HK-2 (cell line): ENCODE measurements at regions not wholly inside any gene's neighbourhood (a gene's known extent, or its start where the extent isn't known, plus 50 kb on each side); places are given as distances from the start of the nearest gene placed in this dataset.

Source experiments
- DNase-seq: peaks from one replicate; pipeline ENCODE4 v3.0.0-alpha.2; 2018; ENCODE audit not compliant: unreplicated experiment

DNA sequence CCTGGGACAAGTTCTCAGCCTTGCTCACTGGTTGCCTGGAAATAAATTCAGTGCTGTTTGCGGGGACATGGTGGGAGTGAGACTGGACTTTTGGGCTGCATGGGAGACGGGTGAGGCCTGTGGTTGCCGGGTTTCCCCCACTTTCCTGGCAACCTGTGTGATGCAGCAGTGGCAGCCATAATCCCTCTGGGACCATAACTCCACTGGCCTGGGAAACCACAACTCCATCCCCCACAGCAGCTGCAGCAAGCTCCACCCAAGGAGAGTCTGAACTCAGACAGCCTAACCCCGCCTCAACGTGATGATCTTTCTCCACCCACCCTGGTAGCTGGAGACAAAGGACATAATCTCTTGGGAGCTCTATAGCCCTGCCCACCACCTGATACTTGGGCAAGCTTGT is 349.9 kb downstream of the PIK3R1 start:
- DNase-seq = no peak

DNA sequence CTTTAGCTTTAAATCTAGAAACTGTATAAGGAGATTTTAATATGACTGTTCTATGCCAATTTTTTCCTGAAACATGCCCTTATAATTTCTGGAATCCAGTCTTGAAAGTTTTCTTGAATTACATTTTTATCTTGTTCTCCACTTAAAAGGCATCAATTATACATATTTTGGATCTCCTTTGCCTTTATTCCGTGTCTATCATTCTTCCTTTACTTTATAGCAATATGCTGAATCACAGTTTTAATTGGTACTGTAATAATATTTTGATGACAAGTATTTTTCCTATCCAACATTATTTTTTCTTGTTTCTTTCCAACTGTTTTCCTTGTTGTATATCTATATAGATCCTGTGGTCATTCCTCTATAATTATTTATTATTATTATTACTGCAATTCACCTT is 361.2 kb downstream of the PIK3R1 start:
- no peak for DNase-seq

- DNase-seq = no peak
Observed at GRCh38 chr5:68582284-68582683, 366.7 kb downstream of the PIK3R1 start.

DNA sequence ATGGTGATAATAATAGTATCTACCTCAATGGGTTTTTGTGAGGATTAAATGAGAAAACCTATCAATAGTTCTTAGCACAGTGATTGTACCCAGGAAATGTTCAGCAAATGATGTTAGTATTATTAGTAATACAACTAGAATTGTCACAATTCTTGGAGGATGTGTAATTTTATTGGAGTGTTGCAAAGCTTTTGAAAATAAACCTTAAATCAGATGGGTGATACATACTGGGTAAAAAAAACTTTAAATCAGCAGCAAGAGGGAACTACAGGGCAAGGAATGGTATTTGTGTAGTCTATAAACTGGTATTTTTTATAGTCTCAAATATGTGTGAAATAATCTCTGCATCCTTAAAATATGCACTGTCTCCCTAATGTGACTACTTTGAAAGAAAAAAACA is 371.6 kb downstream of the PIK3R1 start:
- DNase-seq = no peak

DNA sequence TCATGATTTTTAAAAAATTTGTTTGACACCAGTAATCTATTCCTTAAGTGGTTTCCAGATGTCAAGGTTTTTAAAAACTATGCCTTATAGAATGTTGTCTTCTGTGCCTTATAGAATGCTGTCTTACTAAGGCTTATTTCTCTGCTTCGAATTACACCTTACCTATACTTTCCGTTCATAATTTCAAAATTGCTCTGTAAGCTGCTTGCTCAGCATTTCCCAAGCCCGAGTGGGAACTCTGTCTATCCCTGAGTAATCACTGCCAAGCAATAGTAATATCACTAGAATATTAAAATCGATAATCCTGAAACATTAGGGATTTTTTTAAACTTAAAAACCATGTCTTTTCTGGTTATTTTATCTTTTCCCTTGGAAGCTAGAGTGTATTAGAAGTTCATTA is 376.3 kb downstream of the PIK3R1 start:
- DNase-seq = no peak

DNA sequence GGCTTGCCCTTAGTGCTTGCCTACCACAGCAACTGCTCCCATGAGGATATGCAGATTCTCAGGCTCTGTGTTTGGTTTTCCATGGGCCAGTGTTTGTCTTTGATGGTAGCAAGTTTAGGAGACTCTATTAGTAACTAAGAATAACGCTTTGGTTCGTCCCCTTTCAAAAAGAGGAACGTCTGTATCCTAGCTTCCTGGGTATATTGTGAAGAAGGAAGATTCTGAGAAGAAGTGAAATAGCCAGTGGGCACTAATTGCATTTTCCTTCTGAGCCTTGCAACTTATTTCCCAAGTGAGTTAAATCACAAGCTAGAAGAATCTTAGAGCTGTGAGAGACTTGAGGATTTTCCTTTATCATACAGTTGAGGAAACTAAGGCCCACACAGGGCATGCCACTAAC is 376.8 kb downstream of the PIK3R1 start:
- DNase-seq = no peak

- DNase-seq = peak; percentile 1
Observed at GRCh38 chr5:68593211-68593671, 377.7 kb downstream of the PIK3R1 start.

DNA sequence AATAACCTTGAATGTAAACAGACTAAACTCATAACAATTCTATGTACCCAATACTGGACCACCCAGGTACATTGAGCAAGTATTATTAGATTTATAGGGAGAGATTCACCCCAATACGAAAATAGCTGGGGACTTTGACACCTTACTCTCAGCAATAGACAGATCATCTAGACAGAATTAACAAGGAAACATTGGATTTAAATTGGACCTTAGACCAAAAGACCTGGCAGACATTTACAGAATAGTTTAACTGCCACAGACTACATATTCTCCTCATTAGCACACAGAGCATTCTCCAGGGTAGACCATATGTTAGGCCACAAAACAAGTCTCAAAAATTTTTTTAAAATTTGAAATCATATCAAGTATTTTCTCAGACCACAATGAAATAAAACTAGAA is 397.4 kb downstream of the PIK3R1 start:
- DNase-seq = no peak

DNA sequence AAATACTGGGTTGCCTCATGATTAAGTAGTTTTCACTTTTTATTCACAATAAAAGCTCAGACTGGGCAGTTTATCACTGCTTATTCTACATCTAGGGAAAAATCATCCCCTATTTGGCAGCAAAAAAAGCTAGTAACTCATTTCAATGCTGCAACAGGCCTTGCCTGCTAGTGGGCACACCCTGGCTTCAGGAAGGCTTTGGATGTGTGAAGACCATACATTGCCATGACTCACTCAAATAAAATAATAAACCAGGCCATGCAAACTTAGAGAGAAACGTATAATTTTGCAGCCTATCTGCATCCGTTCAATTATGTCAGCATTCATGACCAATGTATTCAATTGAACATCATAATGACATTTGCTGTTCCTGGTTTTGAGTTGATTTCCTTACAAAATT is 402.9 kb downstream of the PIK3R1 start:
- no peak for DNase-seq

DNA sequence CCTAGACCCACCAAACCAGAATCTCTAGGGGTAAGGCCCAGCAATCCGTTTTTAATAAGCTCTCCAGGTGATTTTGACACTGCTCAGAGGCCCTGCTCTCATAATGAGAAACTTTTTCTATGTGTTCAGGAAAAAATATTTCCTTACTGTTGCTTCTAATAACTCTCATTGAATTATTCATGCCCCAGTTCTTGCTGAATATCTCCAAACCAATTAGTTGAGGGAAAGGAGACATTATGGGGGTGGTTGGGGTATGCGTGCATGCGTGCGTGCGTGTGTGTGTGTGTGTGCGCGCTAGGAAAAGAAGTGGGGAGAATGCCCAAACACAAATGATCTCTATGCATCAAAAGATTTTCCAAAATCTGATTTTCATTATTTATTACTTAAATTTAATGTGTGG is 411.4 kb downstream of the PIK3R1 start:
- no peak for DNase-seq

DNA sequence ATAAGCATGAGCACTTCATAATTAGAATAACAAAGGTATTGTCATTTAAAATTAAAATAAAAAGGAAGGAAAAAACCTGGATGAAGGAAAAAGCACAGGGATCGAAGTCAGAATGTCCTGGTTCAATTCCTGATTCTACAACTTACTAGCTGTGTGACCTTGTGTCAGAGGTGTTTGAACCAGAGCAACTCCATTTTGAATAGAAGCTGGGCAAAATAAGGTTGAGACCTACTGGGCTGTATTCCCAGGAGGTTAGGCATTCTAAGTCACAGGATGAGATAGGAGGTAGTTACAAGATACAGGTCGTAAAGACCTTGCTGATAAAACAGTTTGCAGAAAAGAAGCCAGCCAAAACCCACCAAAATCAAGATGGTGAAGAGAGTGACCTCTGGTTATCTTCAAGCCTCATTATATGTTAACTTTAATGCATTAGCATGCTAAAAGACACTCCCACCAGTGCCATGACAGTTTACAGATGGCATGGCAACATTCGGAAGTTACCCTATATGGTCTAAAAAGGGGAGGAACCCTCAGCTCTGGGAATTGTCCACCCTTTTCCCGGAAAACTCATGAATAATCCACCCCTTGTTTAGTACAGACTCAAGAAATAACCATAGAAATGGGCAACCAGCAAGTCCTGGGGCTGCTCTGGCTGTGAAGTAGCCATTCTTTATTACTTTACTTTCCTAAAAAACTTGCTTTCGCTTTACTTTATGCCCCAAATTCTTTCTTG is 412.7 kb downstream of the PIK3R1 start:
- no peak for DNase-seq

DNA sequence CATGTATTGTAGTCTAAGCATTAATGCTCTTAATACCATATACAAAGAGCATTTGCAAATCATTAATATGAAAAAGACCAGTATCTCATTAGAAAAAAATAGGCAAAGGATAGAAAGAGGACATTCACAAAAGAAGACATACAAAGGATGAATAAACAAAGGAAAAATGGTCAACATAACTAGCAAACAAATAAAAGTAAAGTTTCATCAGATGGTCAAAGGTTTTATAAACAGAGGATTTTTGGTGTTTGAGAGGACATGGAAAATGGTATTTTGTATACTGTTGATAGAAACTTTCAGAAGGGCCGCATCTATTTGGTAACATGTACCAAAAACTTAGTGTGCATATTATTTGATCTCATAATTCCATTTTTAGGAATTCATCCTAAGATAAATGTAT is 414.8 kb downstream of the PIK3R1 start:
- no peak for DNase-seq

- no peak for DNase-seq
Observed at GRCh38 chr5:68631884-68632283, 416.3 kb downstream of the PIK3R1 start.

- DNase-seq = no peak
Observed at GRCh38 chr5:68641211-68641610, 425.7 kb downstream of the PIK3R1 start.

DNA sequence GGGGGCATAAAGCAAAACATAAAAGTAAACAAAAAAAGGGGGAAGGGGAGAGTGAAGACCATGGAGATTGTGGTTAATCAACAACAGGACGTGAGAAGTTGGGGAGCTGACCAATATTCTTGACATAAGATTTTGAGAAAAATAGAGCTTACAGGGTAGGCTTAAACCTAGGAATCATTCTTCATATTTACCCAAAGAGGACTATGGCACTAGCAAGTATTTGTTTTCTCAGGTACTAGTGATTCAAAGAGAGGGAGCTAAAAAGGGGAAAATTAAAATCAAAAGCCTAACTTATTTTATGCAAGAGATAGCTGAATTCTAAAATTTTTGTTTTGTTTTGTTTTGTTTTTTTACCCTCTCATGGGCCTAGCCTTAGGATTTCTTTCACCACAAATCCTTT is 427.5 kb downstream of the PIK3R1 start:
- DNase-seq = no peak

GRCh38 chr5:68644971-68645370 is 429.4 kb downstream of the PIK3R1 start:
- DNase-seq = no peak

DNA sequence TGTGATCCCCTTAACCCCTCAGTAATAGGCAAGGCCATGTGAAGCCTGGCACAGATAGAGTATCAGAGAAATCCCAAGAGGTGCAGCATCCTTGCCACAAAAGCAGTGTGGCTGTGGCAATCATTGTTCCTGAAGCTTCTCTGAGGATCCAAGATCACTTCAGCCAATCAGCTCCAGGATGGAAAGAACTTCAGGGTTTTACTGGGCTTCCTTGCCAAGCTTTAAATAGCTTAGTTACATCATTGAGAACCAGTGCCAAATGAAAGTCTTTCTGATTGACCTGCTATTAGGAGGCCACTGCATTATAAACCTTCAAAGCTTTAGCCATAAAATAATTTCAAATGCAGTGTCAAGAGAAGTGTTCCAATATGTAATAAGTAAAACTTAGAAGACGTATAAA is 430.6 kb downstream of the PIK3R1 start:
- no peak for DNase-seq

GRCh38 chr5:68647743-68648142 is 432.2 kb downstream of the PIK3R1 start:
- DNase-seq = no peak

- DNase-seq = no peak
Observed at GRCh38 chr5:68648944-68649857, 433.6 kb downstream of the PIK3R1 start.

DNA sequence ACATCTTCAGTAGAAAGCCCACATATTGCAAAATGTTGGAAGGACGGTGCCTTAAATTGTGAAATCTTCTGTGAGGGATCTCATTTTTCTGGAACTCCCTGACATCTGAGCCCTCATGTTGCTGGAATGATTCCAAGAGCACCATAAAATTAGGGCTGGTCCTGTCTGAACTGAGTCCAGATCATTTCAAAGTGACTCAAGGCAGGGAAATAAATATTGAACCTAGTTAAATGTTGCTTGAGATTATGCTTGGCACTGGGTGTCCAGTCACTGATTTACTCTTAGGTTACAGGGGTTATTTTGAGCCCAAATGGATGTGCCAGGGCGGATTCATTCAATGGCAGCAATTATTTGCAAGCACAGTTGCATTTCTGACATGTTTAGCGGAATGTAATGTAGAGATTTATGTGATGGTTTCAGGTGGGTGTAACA is 437.0 kb downstream of the PIK3R1 start:
- DNase-seq = no peak

DNA sequence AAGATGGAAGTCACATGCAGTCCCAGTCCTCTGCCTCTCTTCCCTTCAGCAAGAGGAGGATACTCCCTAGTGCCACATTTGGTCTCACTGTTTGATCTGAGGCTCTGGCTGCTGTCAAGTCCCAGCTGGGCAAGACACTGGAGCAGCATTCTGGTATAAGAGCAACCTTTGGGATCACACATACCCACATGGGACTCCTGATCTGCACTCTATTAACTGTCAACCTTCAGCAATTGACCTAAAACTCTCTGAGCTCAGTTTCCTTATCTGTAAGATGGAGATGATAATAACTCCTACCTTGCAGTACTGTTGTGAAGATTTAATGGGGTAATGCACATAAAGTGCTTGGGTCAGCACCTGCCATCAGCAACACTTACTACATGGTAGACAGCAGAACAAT is 437.9 kb downstream of the PIK3R1 start:
- DNase-seq = no peak

- DNase-seq = no peak
Observed at GRCh38 chr5:68657055-68657961, 436.5 kb upstream of the SLC30A5 start.
